SK-N-SH (cell line): ENCODE measurements at regions not wholly inside any gene's neighbourhood (a gene's known extent, or its start where the extent isn't known, plus 50 kb on each side); places are given as distances from the start of the nearest gene placed in this dataset.

Experiments
- CTCF ChIA-PET: fragments of 300-600, 350-600 bp; formaldehyde crosslinking; extraction: SDS; loops from one replicate; lab custom pipeline; 2021; lab: Yijun Ruan, JAX
- POLR2A ChIA-PET: fragments of 350-600 bp; sonication (Branson Sonifier 250); formaldehyde crosslinking; extraction: SDS; loops from one replicate; lab custom pipeline; 2020; ENCODE audit warnings: antibody characterized with exemption, inconsistent platforms; lab: Yijun Ruan, JAX
- DNase-seq: peaks from one replicate; pipeline ENCODE4 v3.0.0; 2012
- H2AFZ ChIP-seq: fragments of 200-600 bp; sonication (generic); 2 replicates; pipeline ENCODE4 v1.8.1; 2016; ENCODE audit warnings: antibody characterized with exemption, mild to moderate bottlenecking, low read depth
- H3F3A ChIP-seq: fragments of 200-600 bp; sonication (generic); replicated peaks from 2 replicates; pipeline ENCODE3; 2016; ENCODE audit warnings: antibody characterized with exemption, mild to moderate bottlenecking; ENCODE audit not compliant: insufficient read depth
- H3K27ac ChIP-seq, 2 experiments: fragments of 200-500 bp in 1 of 2; fragments of 200-600 bp in 1 of 2; sonication (Bioruptor generic) in 1 of 2; sonication (generic), shearing (Covaris generic) in 1 of 2; 2 replicates each; pipeline versions ENCODE4 v1.5.1 to v1.6.1; 2014 to 2016; ENCODE audit warnings: low read depth in 2 of 2, inconsistent platforms in 1 of 2, low read length in 1 of 2, mild to moderate bottlenecking in 1 of 2, mixed read lengths in 1 of 2
- H3K27me3 ChIP-seq: fragments of 200-600 bp; sonication (generic), shearing (Covaris generic); 2 replicates; pipeline ENCODE4 v1.6.1; 2016; ENCODE audit warnings: mixed run types; ENCODE audit not compliant: insufficient read depth
- H3K36me3 ChIP-seq, 2 experiments: fragments of 200-500 bp in 1 of 2; fragments of 200-600 bp in 1 of 2; sonication (Bioruptor generic) in 1 of 2; sonication (generic) in 1 of 2; replicated peaks in 1 of 2; 2 replicates each; pipeline versions ENCODE3 to v1.5.1; 2014 to 2016; ENCODE audit warnings: low read length in 1 of 2, mild to moderate bottlenecking in 1 of 2; ENCODE audit not compliant: insufficient read depth in 2 of 2, control insufficient read depth in 1 of 2
- H3K4me1 ChIP-seq, 2 experiments: fragments of 200-500 bp in 1 of 2; fragments of 200-600 bp in 1 of 2; sonication (Bioruptor generic) in 1 of 2; sonication (generic), shearing (Covaris generic) in 1 of 2; 2 replicates each; pipeline versions ENCODE4 v1.5.1 to v1.6.1; 2014 to 2016; ENCODE audit warnings: low read depth in 1 of 2, low read length in 1 of 2, mixed run types in 1 of 2; ENCODE audit not compliant: insufficient read depth in 2 of 2, control insufficient read depth in 1 of 2
- H3K4me2 ChIP-seq: fragments of 200-600 bp; sonication (generic), shearing (Covaris generic); 2 replicates; pipeline ENCODE4 v1.6.1; 2017; ENCODE audit warnings: mixed run types
- H3K4me3 ChIP-seq, 2 experiments: fragments of 200-500 bp in 1 of 2; fragments of 200-600 bp in 1 of 2; sonication (Bioruptor generic) in 1 of 2; sonication (generic), shearing (Covaris generic) in 1 of 2; 2 replicates each; pipeline versions ENCODE4 v1.5.1 to v1.8.1; 2014 to 2016; ENCODE audit warnings: low read depth in 2 of 2, inconsistent platforms in 1 of 2, low read length in 1 of 2, mild to moderate bottlenecking in 1 of 2, mixed read lengths in 1 of 2, moderate library complexity in 1 of 2
- H3K79me2 ChIP-seq: fragments of 200-600 bp; sonication (generic); 2 replicates; pipeline ENCODE4 v1.8.1; 2017; ENCODE audit warnings: mild to moderate bottlenecking; ENCODE audit not compliant: insufficient read depth
- H3K9ac ChIP-seq: fragments of 200-600 bp; sonication (generic); 2 replicates; pipeline ENCODE4 v1.6.1; 2017; ENCODE audit warnings: mixed run types
- H3K9me2 ChIP-seq: fragments of 200-600 bp; sonication (generic); 2 replicates; pipeline ENCODE4 v1.6.1; 2017; ENCODE audit warnings: mixed run types
- H3K9me3 ChIP-seq: fragments of 200-600 bp; sonication (generic); 2 replicates; pipeline ENCODE4 v1.6.1; 2017; ENCODE audit warnings: mixed run types, mild to moderate bottlenecking, moderate library complexity
- H4K20me1 ChIP-seq: fragments of 200-600 bp; sonication (generic); 2 replicates; pipeline ENCODE4 v1.6.1; 2017; ENCODE audit warnings: mild to moderate bottlenecking, mixed run types; ENCODE audit not compliant: insufficient read depth
- CHD2 ChIP-seq: fragments of 150-350 bp; IDR thresholded peaks from 2 replicates; pipeline ENCODE4 v1.6.1; 2018; ENCODE audit warnings: low read length; ENCODE audit not compliant: partially characterized antibody
- CTCF ChIP-seq: fragments of 200-600 bp; sonication (generic); IDR thresholded peaks from 2 replicates; pipeline ENCODE4 v1.6.1; 2017; ENCODE audit warnings: antibody characterized with exemption, mild to moderate bottlenecking, moderate library complexity
- ELF1 ChIP-seq: IDR thresholded peaks from 2 replicates; pipeline ENCODE4 v1.4.0; 2012
- FOSL2 ChIP-seq: IDR thresholded peaks from 2 replicates; pipeline ENCODE4 v1.4.0; 2012; ENCODE audit warnings: low read depth, mild to moderate bottlenecking, moderate library complexity, borderline replicate concordance
- FOXJ3 ChIP-seq: sonication (generic); formaldehyde crosslinking; IDR thresholded peaks from 2 replicates; pipeline ENCODE4 v1.5.1; 2020; ENCODE audit warnings: mild to moderate bottlenecking, missing genetic modification reagents
- FOXM1 ChIP-seq: IDR thresholded peaks from 2 replicates; pipeline ENCODE4 v1.4.0; 2012; ENCODE audit warnings: low read depth, mild to moderate bottlenecking
- GABPA ChIP-seq: IDR thresholded peaks from 2 replicates; pipeline ENCODE4 v1.4.0; 2012; ENCODE audit warnings: low read depth, mild to moderate bottlenecking
- GATA2 ChIP-seq: sonication (generic); formaldehyde crosslinking; IDR thresholded peaks from 2 replicates; pipeline ENCODE4 v1.5.0; 2020; ENCODE audit warnings: mild to moderate bottlenecking, missing genetic modification reagents
- NRF1 ChIP-seq: IDR thresholded peaks from 2 replicates; pipeline ENCODE4 v1.6.1; 2012; ENCODE audit warnings: low read depth, mild to moderate bottlenecking, low read length
- REST ChIP-seq: IDR thresholded peaks from 2 replicates; pipeline ENCODE4 v1.6.1; 2012; ENCODE audit warnings: mild to moderate bottlenecking, low read depth, low read length, moderate library complexity
- RFX5 ChIP-seq: IDR thresholded peaks from 2 replicates; pipeline ENCODE4 v1.6.1; 2012; ENCODE audit warnings: mild to moderate bottlenecking, improper control_type of control experiment, low read length
- SIN3A ChIP-seq: IDR thresholded peaks from 2 replicates; pipeline ENCODE4 v1.6.1; 2012; ENCODE audit warnings: low read depth, mild to moderate bottlenecking, low read length, moderate library complexity, borderline replicate concordance
- TCF12 ChIP-seq: IDR thresholded peaks from 2 replicates; pipeline ENCODE4 v1.4.0; 2012
- TEAD4 ChIP-seq: IDR thresholded peaks from 2 replicates; pipeline ENCODE4 v1.4.0; 2012; ENCODE audit warnings: mild to moderate bottlenecking, borderline replicate concordance; ENCODE audit not compliant: insufficient read depth
- YY1 ChIP-seq: IDR thresholded peaks from 2 replicates; pipeline ENCODE4 v1.4.0; 2012; ENCODE audit warnings: low read depth, mild to moderate bottlenecking
- ZBTB33 ChIP-seq: IDR thresholded peaks from 2 replicates; pipeline ENCODE4 v1.4.0; 2012; ENCODE audit warnings: low read depth, borderline replicate concordance
- WGBS: methylation state at CpG from one replicate; pipeline ENCODE4 v1.1.6; 2017; ENCODE audit warnings: low lambda C conversion rate; 5-methylcytosine and 5-hydroxymethylcytosine counted together

- ChIA-PET POLR2A (no interaction called here), CTCF (no interaction called here)
- no peak overlapping the region for H3K4me3 ChIP-seq
Observed at GRCh38 chr4:32429151-32429550, 1709.0 kb downstream of the PCDH7 start.

More at GRCh38 chr4:32429151-32429550, 1709.0 kb downstream of the PCDH7 start:
- no peaks in the 10 kb centered on the region for H3K79me2 ChIP-seq
- TF ChIP-seq TEAD4 (no peak), RFX5 (no peak), SIN3A (no peak), ELF1 (no peak), FOSL2 (no peak), FOXJ3 (no peak), TCF12 (no peak), YY1 (no peak), CHD2 (no peak), REST (no peak), NRF1 (no peak), FOXM1 (no peak), GATA2 (CRISPR knock-in tag) (no peak), ZBTB33 (no peak), CTCF (no peak), GABPA (no peak)
- H3K9me2 ChIP-seq: no peaks in the 10 kb centered on the region
- no peaks in the 10 kb centered on the region for H3K27me3 ChIP-seq
- H3F3A ChIP-seq: no peaks in the 10 kb centered on the region
- DNase-seq: no peak
- H3K36me3 ChIP-seq: no peaks in the 10 kb centered on the region
- H4K20me1 ChIP-seq: no peaks in the 10 kb centered on the region
- 0% methylated on average over 2 of the region's 2 CpGs for whole genome bisulfite sequencing
- H3K27ac ChIP-seq: no peak overlapping the region
- no peaks in the 10 kb centered on the region for H3K4me1 ChIP-seq
- no peak overlapping the region for H2AFZ ChIP-seq
- no peak overlapping the region for H3K9ac ChIP-seq
- no peaks in the 10 kb centered on the region for H3K9me3 ChIP-seq
- no peak overlapping the region for H3K4me2 ChIP-seq
